ENCODE measurements at regions not wholly inside any gene's neighbourhood (a gene's known extent, or its start where the extent isn't known, plus 50 kb on each side); places are given as distances from the start of the nearest gene placed in this dataset.

- DNase-seq (no peak), ATAC-seq (no peak)
These were observed 649.6 kb downstream of the KCTD16 start for GRCh38 chr5:144820278-144820677.

GRCh38 chr5:144815131-144815530 is 644.5 kb downstream of the KCTD16 start:
- no peak for ATAC-seq
- no peak for DNase-seq

- no peak for DNase-seq
- ATAC-seq: no peak
These were observed 642.1 kb downstream of the KCTD16 start for GRCh38 chr5:144812763-144813162.

GRCh38 chr5:144800169-144800568 is 629.5 kb downstream of the KCTD16 start:
- DNase-seq: no peak

GRCh38 chr5:144798595-144798994 is 627.9 kb downstream of the KCTD16 start:
- no peak for ATAC-seq

More at GRCh38 chr5:144800169-144800568, 629.5 kb downstream of the KCTD16 start:
- no peak for ATAC-seq

GRCh38 chr5:144794922-144795321 is 624.2 kb downstream of the KCTD16 start:
- no peak for ATAC-seq
- no peak for DNase-seq

More at GRCh38 chr5:144798595-144798994, 627.9 kb downstream of the KCTD16 start:
- no peak for DNase-seq

GRCh38 chr5:144788556-144788955 is 617.9 kb downstream of the KCTD16 start:
- DNase-seq: no peak
- no peak for ATAC-seq

GRCh38 chr5:144788046-144788445 is 617.4 kb downstream of the KCTD16 start:
- ATAC-seq (no peak), DNase-seq (no peak)

GRCh38 chr5:144779368-144779767 is 608.7 kb downstream of the KCTD16 start:
- DNase-seq (no peak), ATAC-seq (no peak)

GRCh38 chr5:144778561-144778960 is 607.9 kb downstream of the KCTD16 start:
- ATAC-seq (no peak), DNase-seq (no peak)

GRCh38 chr5:144774197-144774596 is 603.5 kb downstream of the KCTD16 start:
- ATAC-seq (no peak), DNase-seq (no peak)

GRCh38 chr5:144773628-144774027 is 603.0 kb downstream of the KCTD16 start:
- ATAC-seq (no peak), DNase-seq (no peak)

GRCh38 chr5:144771802-144772201 is 601.1 kb downstream of the KCTD16 start:
- no peak for ATAC-seq
- no peak for DNase-seq

- DNase-seq: no peak
- ATAC-seq: no peak
These were observed 571.7 kb downstream of the KCTD16 start for GRCh38 chr5:144742361-144742760.

GRCh38 chr5:144731786-144732185 is 561.1 kb downstream of the KCTD16 start:
- DNase-seq (no peak), ATAC-seq (no peak)

- ATAC-seq (no peak), DNase-seq (no peak)
These were observed 541.4 kb downstream of the KCTD16 start for GRCh38 chr5:144712090-144712489.

- no peak for ATAC-seq
- DNase-seq: no peak
These were observed 540.5 kb downstream of the KCTD16 start for GRCh38 chr5:144711172-144711571.

- DNase-seq (no peak), ATAC-seq (no peak)
These were observed 540.0 kb downstream of the KCTD16 start for GRCh38 chr5:144710637-144711036.

GRCh38 chr5:144703776-144704175 is 533.1 kb downstream of the KCTD16 start:
- DNase-seq (no peak), ATAC-seq (no peak)

- ATAC-seq (no peak), DNase-seq (no peak)
These were observed 527.8 kb downstream of the KCTD16 start for GRCh38 chr5:144698484-144698883.

GRCh38 chr5:144697847-144698262 is 527.2 kb downstream of the KCTD16 start:
- no peak for ATAC-seq

GRCh38 chr5:144691936-144692335 is 521.3 kb downstream of the KCTD16 start:
- ATAC-seq (no peak), DNase-seq (no peak)

More at GRCh38 chr5:144697847-144698262, 527.2 kb downstream of the KCTD16 start:
- no peak for DNase-seq

- DNase-seq: no peak
- ATAC-seq: no peak
These were observed 514.2 kb downstream of the KCTD16 start for GRCh38 chr5:144684899-144685298.

GRCh38 chr5:144680711-144681110 is 510.0 kb downstream of the KCTD16 start:
- DNase-seq (no peak), ATAC-seq (no peak)

GRCh38 chr5:144671066-144671465 is 500.4 kb downstream of the KCTD16 start:
- ATAC-seq: no peak
- no peak for DNase-seq

All from stimulated activated naive CD8-positive, alpha-beta T cell treated with anti-CD3 and anti-CD28 coated beads, Interleukin-15, Interleukin-2, amounts not matched to agents 100 U/mL and 50 U/mL, for 24 hours (primary cell).